Stimulated activated CD8-positive, alpha-beta memory T cell treated with anti-CD3 and anti-CD28 coated beads, Interleukin-12 subunit alpha, Interleukin-12 subunit beta, amount 100 ng/mL, for 4 hours (primary cell): ENCODE measurements at regions not wholly inside any gene's neighbourhood (a gene's known extent, or its start where the extent isn't known, plus 50 kb on each side); places are given as distances from the start of the nearest gene placed in this dataset.
"Not testable (repeated sequence)": the region's sequence is repeated elsewhere in the genome, so short reads cannot be mapped to it uniquely, and the experiment has no call there.

Source experiments
- DNase-seq: peaks from one replicate; pipeline ENCODE4 v3.0.0-alpha.2; 2020; ENCODE audit warnings: low read depth

DNA sequence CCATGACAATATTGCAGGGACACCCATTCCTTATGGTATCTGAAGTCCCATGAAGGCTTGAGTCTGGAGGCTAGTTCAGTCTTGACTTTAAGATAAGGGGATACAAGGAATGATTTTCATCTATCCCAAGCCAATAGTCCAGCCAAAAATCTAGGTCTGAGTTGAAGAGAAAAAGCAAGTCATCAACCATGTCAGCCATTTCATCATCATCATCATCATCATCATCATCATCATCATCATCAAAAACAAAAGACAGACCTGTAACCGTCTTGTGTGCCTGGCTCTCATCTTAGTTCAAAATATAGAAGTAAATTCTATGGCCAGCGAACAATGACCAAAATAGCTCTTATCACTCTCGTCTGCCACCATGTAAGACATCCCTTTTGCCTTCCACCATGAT, 59.5 kb upstream of the FAM90A26 start:
- not testable (repeated sequence) for DNase-seq

DNA sequence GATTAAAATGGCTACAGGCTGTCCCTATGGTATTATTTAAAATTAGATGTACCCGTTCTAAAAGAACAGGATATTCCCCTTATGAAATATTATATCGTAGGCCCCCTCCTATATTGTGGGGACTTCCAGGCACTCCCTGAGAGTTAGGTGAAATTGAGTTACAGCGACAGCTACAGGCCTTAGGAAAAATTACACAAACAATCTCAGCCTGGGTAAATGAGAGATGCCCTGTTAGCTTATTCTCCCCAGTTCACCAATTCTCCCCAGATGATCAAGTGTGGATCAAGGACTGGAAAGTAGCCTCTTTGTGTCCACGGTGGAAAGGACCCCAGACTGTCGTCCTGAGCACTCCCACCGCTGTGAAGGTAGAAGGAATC, 67.1 kb upstream of the FAM90A26 start:
- not testable (repeated sequence) for DNase-seq

DNA sequence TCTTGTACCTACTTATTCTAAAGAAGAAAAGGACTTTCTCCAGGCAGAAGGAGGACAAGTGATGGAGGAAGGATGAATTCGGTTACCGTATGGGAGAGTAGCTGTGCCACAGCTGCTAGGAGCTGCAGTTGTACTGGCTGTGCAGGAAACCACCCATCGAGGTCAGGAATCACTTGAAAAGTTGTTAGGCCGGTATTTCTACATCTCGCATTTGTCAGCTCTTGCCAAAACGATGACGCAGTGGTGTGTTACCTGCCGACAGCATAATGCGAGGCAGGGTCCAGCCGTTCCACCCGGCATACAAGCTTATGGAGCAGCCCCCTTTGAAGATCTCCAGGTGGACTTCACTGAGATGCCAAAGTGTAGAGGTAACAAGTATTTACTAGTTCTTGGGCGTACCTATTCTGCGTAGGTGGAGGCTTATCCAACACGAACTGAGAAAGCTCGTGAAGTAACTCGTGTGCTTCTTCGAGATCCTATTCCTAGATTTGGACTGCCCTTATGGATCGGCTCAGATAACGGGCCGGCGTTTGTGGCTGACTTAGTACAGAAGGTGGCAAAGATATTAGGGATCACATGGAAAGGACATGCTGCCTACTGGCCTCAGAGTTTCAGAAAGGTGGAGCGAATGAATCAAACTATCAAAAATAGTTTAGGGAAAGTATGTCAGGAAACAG, 67.6 kb upstream of the FAM90A26 start:
- DNase-seq: not testable (repeated sequence)

DNA sequence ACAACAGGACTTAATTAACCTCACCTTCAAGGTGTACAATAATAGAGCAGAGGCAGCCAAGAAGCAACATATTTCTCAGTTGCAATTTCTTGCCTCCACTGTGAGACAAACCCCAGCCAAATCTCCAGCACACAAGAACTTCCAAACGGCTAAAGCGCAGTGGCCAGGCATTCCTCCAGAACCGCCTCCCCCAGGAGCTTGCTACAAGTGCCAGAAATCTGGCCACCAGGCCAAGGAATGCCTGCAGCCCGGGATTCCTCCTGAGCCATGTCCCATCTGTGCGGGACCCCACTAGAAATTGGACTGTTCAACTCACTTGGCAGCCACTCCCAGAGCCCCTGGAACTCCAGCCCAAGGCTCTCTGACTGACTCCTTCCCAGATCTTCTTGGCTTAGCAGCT, 73.9 kb upstream of the FAM90A26 start:
- not testable (repeated sequence) for DNase-seq

DNA sequence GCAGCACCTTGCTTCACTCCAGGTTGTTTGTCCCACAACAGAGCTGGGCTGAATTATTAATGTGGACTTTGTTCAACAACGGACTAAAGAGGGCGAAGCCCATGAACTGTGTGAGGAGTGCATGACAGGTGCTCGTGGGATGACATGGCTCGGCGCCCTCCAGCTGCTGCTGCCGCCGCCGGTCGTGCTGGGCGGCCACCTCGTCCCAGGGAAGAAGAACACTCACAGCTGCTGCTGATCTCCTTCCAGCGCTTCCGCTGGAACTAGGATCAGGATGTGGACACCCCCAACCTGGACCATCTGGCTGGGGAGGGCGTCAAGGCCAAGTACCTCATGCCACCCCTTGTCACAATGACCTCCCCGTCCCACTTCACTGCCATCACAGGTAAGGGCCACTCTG, 91.4 kb upstream of the FAM90A26 start:
- not testable (repeated sequence) for DNase-seq

DNA sequence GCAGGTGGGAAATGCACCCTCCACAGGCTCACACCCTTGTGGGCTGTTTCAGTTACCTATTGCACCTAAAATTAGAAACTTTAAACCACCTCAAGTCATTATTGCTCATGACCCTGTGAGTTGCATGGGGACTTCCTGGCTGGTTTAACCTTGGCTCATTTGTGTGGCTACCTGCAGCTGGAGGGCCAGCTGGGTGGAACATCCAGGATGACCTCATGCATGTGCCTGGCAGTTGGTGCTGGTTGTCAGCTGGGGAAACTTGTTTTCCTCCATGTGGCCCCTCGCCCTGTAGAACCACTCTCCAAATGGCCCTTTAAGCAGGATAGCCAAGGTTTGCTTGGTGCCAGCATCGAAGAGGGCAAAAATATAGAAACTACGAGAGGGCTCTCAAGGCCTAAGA, 93.2 kb upstream of the FAM90A26 start:
- DNase-seq: not testable (repeated sequence)

DNA sequence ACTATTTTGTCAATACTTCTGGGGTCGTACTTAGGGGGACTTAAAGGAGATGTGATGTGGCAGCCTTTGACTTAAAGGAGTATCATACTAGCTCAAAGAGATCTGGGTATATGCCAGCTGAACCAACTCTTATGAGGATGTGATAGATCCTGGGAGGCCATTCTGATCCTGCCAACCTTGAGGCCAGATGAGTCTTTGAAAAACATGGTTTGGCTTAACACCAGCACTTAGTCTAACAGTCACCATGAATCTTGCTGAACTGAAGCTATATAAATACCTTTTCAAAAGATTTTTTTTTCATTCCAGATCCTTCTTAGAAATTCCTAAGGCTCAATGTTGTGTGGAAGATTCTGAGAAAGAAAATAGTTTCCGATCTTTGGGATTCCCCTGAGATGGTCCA, 93.7 kb upstream of the FAM90A26 start:
- DNase-seq: not testable (repeated sequence)

DNA sequence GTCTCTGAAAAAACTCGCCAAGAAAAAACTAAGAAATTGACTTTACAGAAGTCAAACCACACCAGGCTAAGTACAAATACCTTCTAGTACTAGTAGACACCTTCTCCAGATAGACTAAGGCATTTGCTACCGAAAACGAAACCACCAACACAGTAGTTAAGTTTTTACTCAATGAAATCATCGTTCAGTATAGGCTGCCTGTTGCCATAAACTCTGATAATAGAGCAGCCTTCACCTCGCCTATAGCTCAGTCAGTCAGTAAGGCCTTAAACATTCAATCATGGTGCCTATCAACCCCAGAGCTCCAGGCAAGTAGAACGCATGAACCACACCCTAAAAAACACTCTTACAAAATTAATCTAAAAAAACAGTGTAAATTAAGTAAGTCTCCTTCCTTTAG, 96.8 kb upstream of the FAM90A26 start:
- DNase-seq: not testable (repeated sequence)

DNA sequence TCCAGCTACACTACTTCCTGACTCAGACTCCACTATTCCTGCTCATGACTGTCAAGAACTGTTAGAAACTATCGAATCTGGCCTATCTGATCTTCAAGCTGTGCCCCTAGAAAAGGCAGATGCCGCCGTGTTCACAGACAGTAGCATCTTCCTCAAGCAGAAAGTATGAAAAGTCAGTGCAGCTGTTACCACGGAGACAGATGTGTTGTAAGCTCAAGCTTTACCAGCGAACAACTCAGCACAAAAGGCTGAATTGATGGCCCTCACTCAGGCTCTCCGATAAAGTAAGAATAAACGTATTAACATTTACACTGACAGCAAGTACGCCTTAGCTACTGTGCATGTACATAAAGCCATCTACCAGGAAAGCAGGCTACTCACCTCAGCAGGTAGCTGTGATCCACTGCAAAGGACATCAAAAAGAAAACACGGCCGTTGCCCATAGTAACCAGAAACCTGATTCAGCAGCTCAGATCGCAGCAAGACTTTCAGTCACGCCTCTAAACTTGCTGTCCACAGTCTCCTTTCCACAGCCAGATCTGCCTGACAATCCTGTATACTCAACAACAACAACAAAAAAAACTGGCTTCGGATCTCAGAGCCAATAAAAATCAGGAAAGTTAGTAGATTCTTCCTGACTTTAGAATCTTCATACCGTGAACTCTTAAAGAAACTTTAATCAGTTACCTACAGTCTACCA, 97.5 kb upstream of the FAM90A26 start:
- DNase-seq: not testable (repeated sequence)

DNA sequence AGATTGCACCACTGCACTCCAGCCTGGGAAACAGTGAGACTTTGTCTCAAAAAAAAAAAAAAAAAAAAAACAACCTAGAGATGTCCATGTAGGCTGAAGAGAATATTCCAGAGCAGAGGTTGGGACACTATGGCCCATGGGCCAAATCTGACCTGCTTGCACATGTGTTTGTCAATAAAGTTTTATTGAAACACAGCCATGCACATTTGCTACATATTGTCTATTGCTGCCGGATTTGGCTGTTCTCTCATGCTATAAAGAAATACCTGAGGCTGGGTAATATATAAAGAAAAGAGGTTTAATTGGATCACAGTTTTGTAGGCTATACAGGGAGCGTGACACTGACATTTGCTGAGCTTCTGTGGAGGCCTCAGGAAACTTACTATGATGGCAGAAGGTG, 102.3 kb upstream of the FAM90A26 start:
- not testable (repeated sequence) for DNase-seq

DNA sequence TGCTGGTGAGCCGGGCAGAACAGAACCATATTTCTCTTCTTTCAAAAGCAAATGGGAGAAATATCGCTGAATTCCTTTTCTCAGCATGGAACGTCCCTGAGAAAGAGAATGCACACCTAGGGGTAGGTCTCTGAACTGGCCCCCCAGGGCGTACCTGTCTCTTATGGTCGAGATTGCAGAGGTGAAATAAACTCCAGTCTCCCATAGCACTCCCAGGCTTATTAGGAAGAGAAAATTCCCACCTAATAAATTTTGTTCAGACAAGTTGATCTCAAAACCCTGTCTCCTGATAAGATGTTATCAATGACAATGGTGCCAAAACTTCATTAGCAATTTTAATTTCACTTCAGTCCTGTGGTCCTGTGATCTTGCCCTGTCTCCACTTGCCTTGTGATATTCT, 106.6 kb upstream of the FAM90A26 start:
- not testable (repeated sequence) for DNase-seq

DNA sequence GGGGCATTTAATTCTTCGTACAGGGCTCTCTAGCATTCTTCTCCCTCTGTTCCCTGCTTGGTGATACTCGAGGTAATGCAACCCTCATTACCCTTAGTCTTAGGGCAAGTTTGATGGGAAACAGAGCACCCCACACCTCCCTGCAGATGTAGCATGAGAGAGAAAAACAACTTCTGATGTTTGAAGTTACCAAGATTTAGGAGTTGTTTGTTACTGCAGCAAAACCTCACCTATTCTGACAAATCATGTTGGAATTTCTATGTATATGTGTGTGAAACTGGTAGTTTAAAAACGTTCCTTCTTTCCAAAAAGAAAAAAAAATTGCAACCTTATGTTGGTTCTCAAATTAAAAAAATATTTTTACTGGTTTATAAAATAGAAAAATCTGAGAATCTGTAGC, 145.3 kb upstream of the FAM90A26 start:
- DNase-seq: not testable (repeated sequence)

DNA sequence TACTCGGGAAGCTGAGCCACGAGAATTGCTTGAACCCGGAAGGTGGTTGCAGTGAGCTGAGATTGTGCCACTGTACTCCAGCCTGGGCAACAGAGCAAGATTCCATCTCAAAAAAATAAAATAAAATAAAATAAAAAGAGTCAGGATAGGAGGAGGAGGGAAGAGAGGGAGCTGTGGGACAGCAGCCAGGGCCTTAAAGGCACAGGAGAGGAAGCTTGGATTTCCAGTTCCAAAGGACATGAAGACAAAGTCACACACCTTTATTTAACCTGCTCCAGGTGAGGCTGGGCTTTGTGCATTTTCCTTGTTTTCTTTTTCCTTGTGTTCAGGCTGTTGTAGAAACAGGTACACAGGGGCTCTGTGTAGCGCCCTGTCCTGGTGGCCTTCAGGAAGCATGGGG, 138.2 kb upstream of the HMX1 start:
- DNase-seq: not testable (repeated sequence)

DNA sequence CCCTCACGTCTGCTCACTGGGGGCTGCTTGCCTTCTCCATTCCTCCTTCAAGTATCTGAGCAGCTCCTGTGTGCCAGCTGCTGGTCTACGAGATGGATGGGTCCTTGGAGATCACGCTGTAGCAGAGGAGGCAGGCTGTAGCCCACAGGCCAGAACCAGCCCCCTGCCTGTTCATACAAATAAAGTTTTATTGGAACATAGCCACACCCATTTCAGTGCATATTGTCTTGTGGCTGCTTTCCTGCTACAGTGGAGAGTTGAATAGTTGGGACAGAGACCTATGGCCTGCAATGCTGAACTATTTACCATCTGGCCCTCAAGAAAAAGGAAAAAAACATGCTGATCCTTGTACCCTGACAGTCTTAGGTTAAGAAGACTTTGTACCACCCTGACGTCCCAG, 136.8 kb upstream of the HMX1 start:
- DNase-seq: not testable (repeated sequence)

DNA sequence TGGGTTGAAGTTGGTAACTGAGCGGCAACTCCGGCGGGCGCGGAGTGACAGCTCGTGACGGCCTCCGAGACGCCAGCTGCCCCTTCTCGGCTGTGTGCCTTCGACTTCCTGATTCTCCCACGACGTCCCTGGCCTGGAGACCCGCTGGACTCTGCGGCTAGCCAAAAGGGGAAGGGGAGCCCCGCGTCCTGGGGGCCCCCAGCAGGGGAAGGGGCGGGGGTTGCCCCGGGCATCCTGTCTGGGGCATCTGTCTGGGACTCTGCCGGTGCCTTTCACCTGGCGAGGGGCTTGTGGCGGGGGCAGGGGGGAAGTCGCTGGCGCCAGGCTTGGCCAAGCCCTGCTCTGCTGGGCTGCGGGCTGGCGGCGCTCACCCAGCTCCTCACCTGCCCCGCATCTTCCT, 129.5 kb upstream of the HMX1 start:
- DNase-seq: not testable (repeated sequence)

DNA sequence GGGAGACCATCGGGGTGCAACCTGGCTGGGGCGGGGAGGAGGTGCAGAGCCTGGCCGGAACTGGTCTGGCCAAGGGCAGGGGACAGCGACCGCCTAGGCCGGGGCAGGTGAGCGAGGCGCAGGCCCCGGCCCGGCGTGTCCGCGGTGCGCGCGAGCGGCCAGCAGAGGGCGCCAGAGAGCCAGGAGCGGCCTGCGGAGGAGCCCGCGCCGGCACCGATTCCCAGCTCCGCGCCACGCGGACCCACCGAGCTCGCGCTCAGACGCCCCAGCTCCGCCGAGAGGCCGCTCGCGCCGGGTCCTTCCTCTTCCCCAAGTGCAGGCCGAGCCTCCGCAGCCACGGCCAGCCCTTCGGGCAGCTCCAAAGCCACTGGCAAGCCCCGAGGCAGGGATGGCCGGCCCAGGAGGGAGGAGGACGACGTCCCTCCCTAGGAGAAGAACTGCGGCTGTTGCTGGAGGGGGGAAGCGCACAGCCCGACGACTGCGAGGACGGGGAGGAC, 128.9 kb upstream of the HMX1 start:
- DNase-seq: peak; percentile 10

DNA sequence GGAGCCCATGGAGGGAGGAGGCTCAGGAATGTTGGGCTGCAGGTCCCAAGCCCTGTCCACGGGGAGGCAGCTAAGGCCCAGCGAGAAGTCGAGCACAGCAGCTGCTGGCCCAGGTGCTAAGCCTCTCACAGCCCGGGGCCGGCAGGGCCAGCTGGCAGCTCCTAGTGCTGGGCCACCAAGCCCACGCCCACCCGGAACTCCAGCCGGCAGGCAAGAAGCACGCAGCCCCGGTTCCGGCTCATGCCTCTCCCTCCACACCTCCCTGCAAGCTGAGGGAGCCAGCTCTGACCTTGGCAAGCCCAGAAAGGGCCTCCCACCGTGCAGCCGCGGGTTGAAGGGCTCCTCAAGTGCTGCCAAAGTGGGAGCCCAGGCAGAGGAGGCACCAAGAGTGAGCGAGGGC, 121.3 kb upstream of the HMX1 start:
- DNase-seq: not testable (repeated sequence)

DNA sequence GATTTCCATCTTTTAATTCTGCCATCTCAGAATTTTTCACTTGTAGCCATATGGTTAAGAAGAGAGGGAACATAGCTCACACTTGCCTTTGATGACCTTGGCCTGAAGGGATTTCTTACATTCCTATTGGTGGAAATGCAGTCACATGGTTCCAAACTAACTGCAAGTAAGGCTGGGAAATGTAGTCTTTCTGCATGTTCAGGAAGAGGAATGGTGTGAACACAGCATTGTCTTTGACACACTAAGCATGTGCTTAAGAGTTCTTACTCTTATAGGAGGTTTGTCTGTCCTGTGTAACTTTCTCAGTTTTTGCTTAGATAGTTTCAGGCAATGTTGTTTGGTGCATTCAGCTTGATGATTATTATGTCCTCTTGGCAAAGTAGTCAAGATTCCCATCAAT, 119.8 kb upstream of the HMX1 start:
- not testable (repeated sequence) for DNase-seq

DNA sequence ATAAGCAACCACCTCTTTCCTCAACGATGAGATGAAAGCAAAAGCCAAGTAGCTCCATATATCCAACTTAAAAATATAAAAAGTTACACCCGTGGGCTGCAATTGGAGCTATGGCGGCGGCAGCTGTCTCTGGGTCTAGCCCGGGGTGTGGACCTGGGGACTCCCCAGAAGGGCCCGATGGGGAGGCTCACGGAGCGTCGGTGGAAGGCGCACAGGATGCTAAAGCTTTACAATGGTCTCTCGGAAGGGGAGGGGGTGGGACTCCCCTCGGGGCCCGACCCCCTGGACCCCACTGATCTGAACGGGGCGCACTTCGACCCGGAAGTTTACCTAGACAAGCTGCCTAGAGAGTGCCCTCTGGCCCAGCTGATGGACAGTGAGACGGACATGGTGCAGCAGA, 118.7 kb upstream of the HMX1 start:
- not testable (repeated sequence) for DNase-seq

DNA sequence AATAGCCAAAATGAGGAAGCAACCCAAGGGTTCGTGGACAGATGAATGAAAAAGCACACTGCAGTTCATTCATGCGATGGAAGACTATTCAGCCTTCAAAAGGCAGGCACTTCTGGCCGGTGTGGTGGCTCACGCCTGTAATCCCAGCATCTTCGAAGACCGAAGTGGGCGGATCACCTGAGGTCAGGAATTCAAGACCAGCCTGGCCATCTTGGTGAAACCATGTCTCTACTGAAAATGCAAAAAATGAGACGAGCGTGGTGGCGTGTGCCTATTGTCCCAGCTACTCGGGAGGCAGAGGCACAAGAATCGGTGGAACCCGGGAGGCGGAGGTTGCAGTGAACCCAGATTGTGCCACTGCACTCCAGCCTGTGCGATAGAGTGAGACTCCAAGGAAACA, 114.1 kb upstream of the HMX1 start:
- not testable (repeated sequence) for DNase-seq

DNA sequence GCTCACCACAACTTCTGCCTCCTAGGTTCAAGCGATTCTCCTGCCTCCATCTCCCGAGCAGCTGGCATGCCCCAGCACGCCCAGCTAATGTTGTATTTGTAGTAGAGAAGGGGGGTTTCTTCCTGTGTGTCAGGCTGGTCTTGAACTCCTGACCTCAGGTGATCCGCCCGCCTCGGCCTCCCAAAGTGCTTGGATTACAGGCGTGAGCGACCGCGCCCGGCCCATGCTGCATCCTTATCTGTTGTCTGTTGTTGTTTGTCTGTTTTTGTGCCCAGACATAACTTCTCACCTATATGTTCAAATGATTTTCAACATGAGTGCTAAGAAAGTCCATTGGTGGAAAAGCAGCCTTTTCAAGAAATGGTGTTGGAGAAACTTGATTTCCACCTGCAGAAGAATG, 113.0 kb upstream of the HMX1 start:
- DNase-seq: not testable (repeated sequence)

DNA sequence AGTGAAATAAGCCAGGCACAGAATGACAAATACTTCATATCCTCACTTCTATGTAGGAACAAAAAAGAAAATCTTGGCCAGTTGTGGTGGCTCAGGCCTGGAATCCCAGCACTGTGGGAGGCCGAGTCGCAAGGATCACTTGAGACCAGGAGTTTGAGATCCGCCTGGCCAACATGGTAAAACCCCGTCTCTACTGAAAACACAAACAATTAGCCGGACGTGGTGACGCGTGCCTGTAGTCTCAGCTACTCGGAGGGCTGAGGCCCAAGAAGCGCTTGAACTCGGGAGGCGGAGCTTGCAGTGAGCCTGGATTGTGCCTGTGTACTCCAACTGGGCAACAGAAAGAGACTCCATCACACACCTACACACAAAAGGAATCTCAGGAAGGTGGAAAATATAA, 112.3 kb upstream of the HMX1 start:
- not testable (repeated sequence) for DNase-seq

DNA sequence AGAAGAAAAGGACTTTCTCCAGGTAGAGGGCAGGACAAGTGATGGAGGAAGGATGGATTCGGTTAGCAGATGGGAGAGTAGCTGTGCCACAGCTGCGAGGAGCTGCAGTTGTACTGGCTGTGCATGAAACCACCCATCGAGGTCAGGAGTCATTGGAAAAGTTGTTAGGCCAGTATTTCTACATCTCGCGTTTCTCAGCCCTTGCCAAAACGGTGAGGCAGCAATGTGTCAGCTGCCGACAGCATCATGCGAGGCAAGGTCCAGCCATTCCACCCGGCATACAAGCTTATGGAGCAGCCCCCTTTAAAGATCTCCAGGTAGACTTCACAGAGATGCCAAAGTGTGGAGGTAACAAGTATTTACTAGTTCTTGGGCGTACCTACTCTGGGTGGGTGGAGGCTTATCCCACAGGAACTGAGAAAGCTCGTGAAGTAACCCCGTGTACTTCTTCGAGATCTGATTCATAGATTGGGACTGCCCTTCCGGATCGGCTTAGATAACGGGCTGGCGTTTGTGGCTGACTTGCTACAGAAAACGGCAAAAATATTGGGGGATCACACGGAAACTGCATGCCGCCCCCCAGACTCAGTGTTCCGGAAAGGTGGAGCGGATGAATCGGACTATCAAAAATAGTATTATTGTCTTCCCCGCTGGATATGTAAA, 105.0 kb upstream of the HMX1 start:
- DNase-seq: not testable (repeated sequence)
